Panc1 (cell line): ENCODE measurements at regions not wholly inside any gene's neighbourhood (a gene's known extent, or its start where the extent isn't known, plus 50 kb on each side); places are given as distances from the start of the nearest gene placed in this dataset.

ENCODE experiments used
- CTCF ChIP-seq: fragments of 450-650 bp; IDR thresholded peaks from 2 replicates; pipeline ENCODE4 v1.5.1; 2017; ENCODE audit warnings: mild to moderate bottlenecking
- POLR2AphosphoS5 ChIP-seq: IDR thresholded peaks from 2 replicates; pipeline ENCODE4 v1.6.1; 2012; ENCODE audit warnings: mild to moderate bottlenecking, low read depth, low read length, moderate library complexity
- SIN3A ChIP-seq: IDR thresholded peaks from 2 replicates; pipeline ENCODE4 v1.6.1; 2012; ENCODE audit warnings: low read depth, mild to moderate bottlenecking, low read length, moderate library complexity, borderline replicate concordance; ENCODE audit not compliant: insufficient read depth

- no peak for TF ChIP-seq POLR2AphosphoS5
- no peak for TF ChIP-seq CTCF
- no peak for TF ChIP-seq SIN3A
Measured at GRCh38 chr2:18106841-18107240, 228.4 kb downstream of the KCNS3 start.
